HG03159 (cell line): ENCODE measurements at regions not wholly inside any gene's neighbourhood (a gene's known extent, or its start where the extent isn't known, plus 50 kb on each side); places are given as distances from the start of the nearest gene placed in this dataset.

Source experiments
- ATAC-seq: cut with Tn5 transposase; IDR thresholded peaks from one replicate; pipeline ENCODE4 v1.9.1; 2021; ENCODE audit warnings: mild to moderate bottlenecking, moderate library complexity; ENCODE audit not compliant: unreplicated experiment

DNA sequence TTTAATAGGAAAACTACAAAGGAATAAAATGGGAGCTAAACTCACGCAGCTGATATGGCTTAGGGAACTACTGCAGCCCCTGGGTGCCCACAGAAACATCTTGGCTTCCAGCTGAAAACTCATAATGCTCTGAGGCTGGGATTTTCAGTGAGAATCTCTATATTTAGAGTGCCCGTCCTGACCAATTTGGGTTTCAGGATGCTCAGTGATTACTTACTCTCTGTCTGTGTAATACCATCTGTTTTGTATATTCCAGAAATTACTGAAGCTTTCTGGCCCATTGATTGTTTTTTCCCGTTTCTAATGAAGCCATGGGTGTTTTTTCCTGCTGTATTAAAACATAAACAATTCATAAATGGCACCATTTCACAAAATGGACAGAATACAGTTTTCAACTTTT, 50.6 kb upstream of the ZNF385D start:
- no peak for ATAC-seq

GRCh38 chr3:21803604-21804003, 52.6 kb upstream of the ZNF385D start:
- no peak for ATAC-seq

- ATAC-seq = no peak
These were observed 53.3 kb upstream of the ZNF385D start for GRCh38 chr3:21804330-21804729.

DNA sequence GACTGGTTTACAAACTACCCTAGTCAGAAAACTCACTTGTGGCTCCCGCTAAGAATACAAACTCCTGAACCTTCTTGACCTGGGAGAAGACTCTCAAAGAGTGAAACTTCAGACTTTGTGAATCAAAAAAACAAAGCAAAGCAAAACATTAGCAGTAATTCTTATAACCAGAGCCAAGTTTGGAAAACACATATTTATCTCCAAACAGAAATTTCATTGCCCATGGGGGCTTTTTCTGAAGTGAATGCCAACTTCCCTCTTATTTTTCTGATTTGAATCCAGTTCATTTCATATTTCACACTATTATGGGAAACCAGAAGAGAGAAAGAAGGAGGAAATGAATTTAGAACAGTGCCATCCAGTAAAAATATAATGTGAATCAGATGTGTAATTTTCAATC, 55.7 kb upstream of the ZNF385D start:
- no peak for ATAC-seq

GRCh38 chr3:21825684-21826083, 74.7 kb upstream of the ZNF385D start:
- ATAC-seq = no peak

- no peak for ATAC-seq
These were observed 75.4 kb upstream of the ZNF385D start for GRCh38 chr3:21826416-21826815.

- ATAC-seq = no peak
These were observed 79.5 kb upstream of the ZNF385D start for GRCh38 chr3:21830541-21830940.

DNA sequence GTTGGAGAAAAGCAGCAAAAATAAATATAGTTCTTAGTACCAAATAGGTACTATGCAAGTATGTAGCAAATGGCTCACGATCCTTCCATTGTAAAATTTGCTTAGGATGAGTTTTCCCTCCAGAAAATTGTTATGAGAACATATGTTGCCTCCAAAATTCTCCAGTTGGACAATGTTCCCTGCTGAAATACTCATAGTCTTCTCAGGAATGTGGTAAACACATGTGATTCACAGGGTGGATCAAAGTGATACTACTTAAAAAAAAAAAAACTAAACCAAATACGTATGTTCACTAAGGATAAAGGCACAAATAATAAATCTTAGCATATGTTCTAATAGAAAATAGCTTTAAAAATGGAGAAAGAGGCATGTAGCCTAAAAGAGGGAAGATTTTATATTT, 84.3 kb upstream of the ZNF385D start:
- no peak for ATAC-seq

- ATAC-seq = no peak
These were observed 85.2 kb upstream of the ZNF385D start for GRCh38 chr3:21836227-21836626.

GRCh38 chr3:21839176-21839575, 88.2 kb upstream of the ZNF385D start:
- ATAC-seq = no peak

DNA sequence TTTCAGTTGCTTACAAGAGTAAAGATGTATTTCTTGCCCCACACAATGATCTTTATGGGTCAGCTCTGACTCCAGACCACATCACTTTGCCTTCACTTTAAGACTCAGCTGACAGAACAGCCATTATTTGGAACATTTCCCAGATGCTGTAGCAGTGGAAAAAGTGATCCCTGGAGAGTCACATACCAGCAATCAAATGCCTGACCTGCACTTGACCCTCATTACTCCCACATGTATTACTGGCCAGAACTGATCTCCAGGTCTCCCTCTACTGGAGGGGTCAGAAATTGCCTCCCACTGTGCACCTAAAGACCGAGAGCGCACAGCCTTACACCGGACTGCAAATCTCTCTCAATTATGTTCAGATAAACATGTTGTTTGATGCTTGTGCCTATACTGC, 88.6 kb upstream of the ZNF385D start:
- no peak for ATAC-seq

DNA sequence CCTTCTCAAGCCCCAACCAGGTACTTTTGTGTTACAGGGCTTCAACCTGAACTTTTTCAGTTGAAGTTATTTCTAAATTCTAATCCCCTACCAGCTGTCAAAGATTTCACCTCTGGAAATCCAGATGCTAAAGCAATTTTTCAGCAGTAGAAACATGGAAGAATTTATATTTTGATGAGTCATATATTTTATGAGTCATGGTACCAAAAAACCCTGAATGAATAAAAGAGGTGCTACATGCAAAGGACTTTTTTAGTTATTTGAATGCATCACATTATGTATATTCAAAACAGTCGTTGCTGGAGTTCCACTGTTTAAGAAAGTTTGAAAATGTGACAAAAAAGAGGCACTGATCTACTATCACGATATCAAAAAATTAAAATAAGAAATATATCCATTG, 96.0 kb upstream of the ZNF385D start:
- ATAC-seq = no peak

DNA sequence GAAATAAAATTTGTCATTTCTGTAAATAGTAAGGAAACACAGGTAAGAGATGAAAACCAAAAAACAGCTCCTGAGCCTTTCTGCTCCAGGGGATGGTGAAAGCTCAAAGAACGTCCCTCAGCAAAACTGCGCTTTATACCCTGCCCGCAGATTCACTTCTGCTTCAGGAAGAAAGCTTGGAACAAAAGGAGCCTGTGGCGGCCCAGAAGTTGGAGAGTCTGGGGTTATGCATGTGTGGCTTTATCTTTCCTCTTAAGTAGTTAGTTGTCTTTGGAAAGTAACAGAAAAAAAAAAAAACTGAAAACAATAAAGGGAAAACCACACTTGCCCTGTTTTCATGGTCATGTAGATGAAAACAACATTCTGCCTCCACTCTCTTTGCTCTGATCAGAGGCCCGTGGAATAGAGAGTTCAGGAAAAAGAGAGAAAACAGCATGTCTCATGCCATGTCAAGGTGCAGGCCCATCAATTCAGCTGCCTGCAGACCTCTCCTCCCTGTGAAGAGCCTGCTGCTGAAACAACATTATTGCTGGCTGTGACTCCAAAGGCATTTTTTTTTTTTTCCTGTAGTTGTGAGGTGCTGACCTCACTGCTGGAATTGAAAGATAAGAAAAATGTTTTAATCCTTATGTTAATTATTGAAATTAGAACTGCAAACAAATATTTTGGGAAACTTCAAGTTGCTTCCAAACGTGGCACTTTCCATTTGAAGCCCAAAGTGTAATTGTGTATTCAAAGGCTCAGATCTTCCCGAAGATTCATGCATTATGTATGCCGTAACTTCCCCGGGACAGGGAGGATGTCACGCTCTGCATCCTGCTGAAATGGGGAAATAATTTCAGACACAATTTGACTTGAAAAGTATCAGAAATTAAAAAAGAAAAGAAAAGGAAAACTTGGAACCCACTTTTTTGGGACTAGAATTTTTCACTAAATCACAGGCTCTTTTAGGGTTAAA, 108.4 kb upstream of the ZNF385D start:
- no peak for ATAC-seq

DNA sequence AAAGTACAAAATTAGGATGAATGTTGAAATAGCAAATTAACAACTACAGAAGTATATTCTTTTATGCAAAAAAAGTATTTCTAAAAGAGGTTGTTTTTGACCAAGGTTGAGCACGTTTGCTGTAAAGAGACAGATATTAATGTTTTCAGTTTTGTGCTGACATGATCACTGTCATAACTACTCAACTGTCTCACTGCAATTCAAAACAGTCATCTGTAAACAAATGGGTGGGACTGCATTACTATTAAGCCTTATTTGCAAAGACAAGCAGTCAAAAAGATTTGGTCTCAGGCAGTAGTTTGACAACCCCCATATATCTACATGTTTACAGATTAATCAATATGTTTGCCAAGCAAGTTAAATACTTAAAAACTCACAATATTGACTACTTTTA, 109.1 kb upstream of the ZNF385D start:
- ATAC-seq = no peak

- no peak for ATAC-seq
These were observed 109.6 kb upstream of the ZNF385D start for GRCh38 chr3:21860657-21861056.

DNA sequence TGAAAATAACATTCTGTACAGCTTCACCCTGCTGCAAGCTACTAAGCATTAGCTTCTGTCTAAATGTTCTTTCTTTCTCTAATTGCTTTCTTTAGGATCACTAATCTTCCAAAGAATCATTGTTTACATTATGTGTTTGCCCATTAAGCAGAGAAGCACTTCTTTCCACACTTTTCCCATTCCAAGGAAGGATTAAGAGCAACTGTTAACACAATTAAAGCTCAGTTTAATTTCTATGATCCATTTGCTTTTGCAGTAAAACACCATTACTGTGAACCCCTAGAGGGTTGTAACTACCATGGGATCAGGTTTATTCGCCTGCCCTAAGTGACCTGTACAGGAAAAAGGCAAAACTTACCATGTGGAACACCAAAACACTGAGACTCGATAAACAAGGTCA, 125.8 kb upstream of the ZNF385D start:
- ATAC-seq = no peak

GRCh38 chr3:21877214-21877754, 126.3 kb upstream of the ZNF385D start:
- no peak for ATAC-seq

DNA sequence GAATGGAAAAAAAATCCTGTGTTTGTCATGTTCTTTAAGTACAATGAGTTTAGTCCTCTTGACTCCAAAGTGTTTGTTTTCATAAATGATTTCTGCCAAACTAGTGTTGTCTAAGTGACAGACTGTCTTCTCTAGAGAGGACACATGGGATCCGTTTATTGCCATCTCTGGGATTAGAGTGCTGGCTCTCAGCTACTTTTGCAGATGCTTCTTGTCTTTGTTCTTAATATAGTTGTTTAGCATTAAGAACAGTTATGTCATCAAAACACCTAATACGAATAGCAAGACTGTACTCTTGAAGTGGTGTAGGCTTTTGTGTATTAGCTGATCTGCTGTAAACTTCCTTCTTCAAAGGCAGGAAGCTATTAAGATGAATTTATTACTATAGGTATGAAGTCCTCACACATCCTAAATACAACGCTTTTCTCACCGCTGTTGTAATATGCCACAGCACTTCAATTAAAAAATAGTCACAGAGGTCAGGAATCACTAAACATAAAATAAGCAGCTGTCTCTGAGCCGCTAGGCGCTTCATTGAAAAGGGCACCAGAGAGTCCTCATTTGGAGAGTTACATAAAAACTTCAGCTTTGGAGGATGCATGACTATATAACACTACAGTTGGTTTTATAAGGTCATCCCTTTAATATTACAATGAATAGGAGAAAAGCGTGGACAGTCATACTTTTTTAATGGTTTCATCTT, 128.3 kb upstream of the ZNF385D start:
- no peak for ATAC-seq

- ATAC-seq = no peak
These were observed 137.6 kb upstream of the ZNF385D start for GRCh38 chr3:21888656-21889055.

DNA sequence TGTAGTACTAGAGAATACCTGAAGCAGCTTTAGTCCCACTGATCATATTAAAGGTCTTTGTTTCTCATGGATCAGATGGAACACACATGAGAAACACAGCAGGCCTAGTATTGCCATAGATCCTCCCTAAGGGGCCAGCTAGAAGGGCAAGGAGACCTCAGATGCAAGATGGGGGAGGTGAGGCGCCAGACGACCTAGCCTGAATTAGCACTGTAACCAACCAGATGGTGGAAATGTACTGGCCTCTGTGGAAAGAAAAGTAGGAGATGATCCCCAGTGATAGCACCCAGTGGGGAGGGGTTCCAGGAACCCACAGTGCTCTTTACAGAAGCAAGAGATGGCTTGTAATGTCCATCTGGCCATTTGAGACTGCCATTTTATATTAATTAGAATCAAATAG, 138.2 kb upstream of the ZNF385D start:
- no peak for ATAC-seq

GRCh38 chr3:21892104-21892503, 141.1 kb upstream of the ZNF385D start:
- ATAC-seq = no peak

DNA sequence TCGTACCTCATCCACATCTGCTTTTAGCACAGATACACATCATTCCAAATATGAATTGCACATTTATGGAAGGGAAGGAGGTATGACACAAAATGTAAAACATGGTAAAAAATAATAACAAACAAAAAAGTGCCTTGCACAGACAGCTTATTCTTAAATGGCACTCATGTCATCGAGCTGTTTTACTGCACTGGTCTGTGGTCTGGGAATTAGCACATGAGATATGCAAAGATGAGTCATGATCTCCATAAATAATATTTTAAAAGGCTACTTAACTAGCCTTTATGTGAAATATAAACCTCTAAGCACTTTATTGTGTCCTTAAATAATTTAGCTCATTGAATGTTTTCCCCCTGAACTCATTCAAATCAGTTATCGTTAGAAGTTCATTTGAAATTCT, 142.2 kb upstream of the ZNF385D start:
- ATAC-seq = no peak
